ENCODE measurements at regions not wholly inside any gene's neighbourhood (a gene's known extent, or its start where the extent isn't known, plus 50 kb on each side); places are given as distances from the start of the nearest gene placed in this dataset.
A peak's percentile ranks its signal among the peaks of the same experiment; 100 is the strongest.

DNA sequence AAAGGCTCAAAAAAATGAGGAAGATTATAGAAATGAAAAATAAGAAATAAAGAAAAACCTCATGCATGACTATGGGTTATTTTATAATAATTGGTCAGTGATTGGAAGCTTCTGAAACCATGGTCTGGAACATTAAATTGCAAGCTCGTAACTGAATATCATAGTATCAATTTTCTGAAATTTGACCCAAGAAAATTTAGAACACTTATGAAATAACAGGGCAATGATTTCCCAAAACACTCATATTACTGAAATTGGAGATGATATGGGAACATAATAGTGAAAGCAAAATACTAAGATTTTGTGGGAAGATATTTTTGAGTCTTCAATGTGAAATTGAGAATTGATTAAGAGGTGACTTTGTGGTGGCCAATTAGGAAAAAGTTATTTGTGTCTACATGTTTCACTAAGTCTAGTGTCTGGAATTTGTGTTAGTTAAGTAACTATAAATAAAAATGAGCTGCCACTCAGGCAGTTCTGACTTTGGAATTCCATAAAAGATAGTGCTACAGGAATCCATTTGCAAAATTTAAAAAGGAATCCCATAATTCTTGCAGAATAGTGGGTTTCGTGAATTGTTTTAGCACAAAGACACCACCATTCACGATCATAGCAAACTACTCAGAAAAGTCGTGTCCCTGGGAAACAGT, 603.0 kb downstream of the LMO7 start:
- ATAC-seq = peak; percentile 64
- intact Hi-C loops (cut with DNase I) = loop anchor here (10.0 kb wide), 1 partner anchor 56 kb away; no protein-coding TSS in a partner anchor

DNA sequence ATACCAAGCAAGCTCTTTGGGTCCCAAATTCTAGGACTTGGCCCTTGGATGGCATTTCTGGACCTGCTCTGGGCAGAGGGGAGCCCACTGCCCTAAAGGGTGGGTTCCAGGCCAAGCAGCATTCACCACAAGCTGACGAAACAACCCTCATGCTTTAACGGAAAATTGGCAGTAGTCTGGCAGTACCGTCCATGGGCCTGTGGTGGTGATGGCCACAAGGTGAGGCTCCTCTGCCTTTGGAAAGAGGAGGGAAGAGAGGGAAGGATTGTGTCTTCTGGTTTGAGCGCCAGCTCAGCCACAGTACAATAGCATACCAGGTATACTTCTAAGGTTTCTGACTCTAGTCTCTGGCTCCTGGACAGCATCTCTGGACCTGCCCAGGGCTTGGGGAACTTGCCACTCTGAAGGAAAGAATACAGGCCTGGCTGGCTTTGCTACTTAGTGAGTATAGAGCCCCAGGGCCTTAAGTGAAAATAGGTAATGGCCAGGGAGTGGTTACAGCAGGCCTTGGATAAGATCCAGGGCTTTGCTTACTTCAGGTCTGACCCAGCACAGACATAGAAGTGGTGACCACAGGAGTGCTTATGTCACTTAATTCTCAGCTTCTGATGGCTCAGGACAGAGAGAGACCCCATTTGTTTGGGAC, 595.5 kb downstream of the LMO7 start:
- no peak for ATAC-seq
- no peak for DNase-seq (ENCODE audit: missing footprints)
- intact Hi-C loops (cut with DNase I) = loop anchor here (10.0 kb wide), 1 partner anchor 63 kb away; no protein-coding TSS in a partner anchor

More for the DNA sequence above, 603.0 kb downstream of the LMO7 start:
- DNase-seq (ENCODE audit: missing footprints) = no peak

DNA sequence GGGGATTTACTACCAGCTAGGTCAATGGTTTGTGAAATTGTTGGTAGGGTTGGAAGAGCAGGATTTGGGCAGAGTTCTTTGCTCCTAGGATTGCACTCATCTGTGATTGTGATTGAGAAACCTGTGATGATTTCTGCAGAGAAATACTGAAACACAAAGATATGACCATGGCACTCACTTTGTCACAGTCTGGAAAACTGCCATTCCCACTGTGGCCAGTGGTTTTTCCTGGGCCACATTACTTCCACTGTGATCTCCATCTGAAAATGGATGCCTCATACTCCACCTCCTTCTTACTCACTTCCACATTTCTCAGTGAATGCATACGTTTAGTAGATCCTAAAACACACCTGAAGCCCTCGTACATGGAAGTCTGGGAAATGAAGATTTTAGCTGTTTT, 593.2 kb downstream of the LMO7 start:
- intact Hi-C loops (cut with DNase I) = no loop called here
- DNase-seq (ENCODE audit: missing footprints) (no peak), ATAC-seq (no peak)

DNA sequence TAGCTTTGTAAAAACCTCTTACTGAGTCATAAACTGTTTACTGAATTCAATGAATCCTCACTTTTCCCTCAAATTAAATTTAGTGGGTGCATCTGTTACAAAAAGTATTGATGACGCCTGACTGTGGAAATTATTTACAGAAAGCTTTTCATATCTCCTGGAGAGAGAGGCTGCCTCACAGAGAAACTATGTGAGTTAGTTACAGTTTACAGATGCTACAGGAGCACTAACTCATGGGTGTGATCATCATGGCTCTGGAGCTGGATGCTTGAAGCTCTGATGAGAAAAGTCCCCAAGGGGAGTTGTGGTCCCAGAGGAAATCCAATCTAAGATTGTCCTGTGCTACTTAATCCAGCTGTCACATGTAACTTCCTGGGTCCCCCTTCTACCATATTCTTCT, 590.8 kb downstream of the LMO7 start:
- DNase-seq (ENCODE audit: missing footprints) (no peak), ATAC-seq (no peak)
- intact Hi-C loops (cut with DNase I) = no loop called here

DNA sequence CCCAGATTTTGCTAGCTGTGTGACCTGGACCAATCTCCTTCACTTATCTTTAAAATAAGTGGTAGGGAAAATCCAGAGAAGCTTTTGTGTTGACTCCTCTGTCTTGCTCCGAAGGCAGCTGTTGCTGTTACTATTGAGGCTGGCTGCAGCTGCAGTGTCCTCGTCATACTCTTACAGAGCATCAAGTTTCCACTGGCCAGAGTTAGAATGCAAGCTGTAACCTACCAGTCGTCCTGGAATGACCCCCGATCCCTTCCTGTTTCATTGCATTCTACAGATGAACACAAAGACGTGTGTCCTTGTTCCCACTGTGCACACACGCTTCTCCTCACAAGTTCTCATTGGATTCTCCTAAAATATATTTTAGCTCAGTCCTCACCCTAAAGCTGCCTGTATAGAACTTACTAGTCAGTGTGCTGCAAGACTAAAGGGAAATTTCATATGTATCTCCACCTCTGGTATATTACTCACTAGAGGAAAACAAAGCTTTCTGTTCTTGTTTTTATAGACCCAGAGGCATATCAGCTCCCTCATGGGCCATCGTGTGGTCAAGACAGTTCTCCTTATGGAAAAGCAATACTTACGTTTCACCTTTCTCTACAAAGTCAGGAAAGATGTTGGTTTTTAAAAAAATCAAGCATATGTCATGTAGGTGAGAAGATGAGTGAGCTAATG, 589.8 kb downstream of the LMO7 start:
- DNase-seq (ENCODE audit: missing footprints) = peak; percentile 69
- peak; percentile 94 for ATAC-seq
- intact Hi-C loops (cut with DNase I) = no loop called here

DNA sequence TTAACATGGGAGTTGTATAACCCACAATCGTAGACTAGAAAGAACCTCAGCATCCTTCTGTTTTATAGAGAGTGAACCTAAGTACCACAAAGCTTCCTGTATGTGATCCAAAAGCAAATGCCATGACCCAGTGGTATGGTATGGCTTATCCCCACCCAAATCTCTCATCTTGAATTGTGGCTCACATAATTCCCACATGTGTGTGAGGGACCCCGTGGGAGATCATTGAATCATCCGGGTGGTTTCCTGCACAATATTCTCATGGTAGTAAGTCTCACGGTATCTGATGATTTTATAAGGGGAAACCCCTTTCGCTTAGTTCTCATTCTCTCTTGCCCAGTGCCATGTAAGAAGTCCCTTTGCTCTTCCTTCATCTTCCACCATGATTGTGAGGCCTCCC, 587.9 kb downstream of the LMO7 start:
- ATAC-seq = no peak
- DNase-seq (ENCODE audit: missing footprints) = no peak
- intact Hi-C loops (cut with DNase I) = loop anchor here (5.0 kb wide), 1 partner anchor 248 kb away; no protein-coding TSS in a partner anchor

DNA sequence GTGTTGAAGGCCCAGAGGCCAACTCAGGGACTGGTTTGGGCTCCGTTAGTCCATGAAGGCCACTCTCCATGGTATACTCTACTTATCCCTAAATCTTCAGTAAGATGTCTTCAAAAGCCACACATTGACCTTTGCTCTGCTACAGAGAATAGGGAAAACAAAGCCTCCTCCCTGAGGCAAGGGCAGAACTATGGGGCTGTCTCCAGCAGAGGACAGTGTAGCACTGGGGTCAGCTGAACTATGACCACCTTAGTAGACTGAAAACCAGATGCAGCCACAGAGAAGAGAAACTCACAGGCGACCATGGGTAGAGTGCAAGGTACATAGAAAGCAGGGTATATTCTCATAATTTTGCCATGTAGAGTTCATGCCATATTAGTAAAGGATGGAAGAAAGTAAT, 587.4 kb downstream of the LMO7 start:
- intact Hi-C loops (cut with DNase I) = loop anchor here (5.0 kb wide), 1 partner anchor 249 kb away; no protein-coding TSS in a partner anchor
- no peak for DNase-seq (ENCODE audit: missing footprints)
- peak; percentile 36 for ATAC-seq

DNA sequence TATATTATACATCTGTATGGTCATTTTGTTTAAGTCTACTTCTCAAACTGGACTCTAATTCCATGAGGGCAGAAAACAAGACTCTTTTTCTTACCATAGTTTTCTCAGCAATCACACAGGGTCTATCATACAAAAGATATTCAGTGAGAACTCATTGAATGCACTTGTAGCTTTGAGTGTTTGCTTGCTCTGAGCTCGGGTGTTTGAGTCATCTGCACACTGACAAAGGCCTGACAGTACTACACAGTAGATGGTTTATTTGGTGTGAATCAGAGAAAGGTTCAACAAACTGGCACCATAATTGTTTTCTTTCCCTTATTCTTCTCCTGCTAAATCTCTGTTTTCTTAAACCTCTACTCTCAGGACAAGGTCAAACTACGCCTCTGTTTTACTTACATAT, 586.4 kb downstream of the LMO7 start:
- no peak for DNase-seq (ENCODE audit: missing footprints)
- no peak for ATAC-seq
- intact Hi-C loops (cut with DNase I) = loop anchor here (5.0 kb wide), 1 partner anchor 250 kb away; no protein-coding TSS in a partner anchor

DNA sequence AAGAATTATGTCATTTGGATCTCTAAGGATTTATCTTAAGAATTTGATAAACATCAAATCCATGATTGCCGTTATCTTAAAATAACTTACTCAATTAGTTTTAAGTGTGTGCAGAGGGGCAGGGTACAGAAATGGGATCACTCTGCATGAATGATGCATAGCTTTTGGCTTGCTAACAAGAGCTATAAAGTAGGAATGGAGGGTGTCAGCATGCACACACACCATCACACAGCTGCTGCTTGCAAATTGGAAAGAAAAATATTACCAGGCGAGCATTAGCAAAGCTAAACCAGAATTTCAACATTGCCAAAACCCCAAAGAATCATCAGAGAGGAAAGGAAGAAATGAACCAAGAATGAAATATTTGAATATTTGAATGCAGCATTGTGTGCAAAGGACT, 580.6 kb downstream of the LMO7 start:
- DNase-seq (ENCODE audit: missing footprints) (no peak), ATAC-seq (no peak)
- intact Hi-C loops (cut with DNase I) = no loop called here

DNA sequence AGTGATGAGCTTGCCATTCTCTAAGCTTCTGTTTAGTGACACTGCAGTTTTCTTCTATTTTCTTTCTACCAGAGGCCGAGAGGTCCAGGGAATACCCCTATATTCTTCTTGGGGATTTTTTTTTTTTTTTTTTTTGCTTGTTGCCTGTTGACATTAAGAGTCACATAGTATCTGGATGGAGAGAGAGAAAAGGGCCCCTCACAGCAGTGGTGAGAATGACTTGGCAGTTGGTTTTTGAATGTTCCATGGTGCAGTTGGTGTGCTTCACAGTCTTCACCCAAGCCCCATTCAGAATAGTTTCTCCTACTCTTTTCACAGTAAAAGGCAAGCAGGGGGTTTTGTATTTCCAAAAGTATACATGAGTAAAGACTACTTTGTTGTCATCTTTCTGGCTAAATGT, 577.9 kb downstream of the LMO7 start:
- ATAC-seq (no peak), DNase-seq (ENCODE audit: missing footprints) (no peak)
- intact Hi-C loops (cut with DNase I) = no loop called here

DNA sequence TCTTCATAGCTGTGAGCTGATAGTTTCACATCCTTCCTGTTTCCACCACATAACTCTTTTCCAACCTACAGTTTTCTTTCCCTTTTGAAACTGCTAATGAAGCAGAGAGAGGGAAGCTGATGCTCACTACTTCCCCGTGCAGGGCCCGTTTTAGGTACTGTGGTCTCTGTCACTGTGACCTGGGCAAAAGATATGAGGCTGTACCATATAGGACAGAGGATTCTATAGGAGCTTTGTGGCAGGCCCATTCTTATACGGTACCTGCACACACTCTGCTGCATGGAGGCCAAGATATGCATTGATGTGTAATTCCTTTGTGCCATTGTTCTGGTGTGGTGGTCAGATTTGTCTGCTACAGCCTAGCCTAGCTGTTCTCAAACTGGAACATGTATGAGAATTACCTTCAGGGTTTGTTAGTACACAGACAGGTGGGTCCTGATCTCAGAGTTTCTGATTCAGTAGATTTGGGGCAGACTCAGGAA, 577.3 kb downstream of the LMO7 start:
- intact Hi-C loops (cut with DNase I) = no loop called here
- DNase-seq (ENCODE audit: missing footprints) (no peak), ATAC-seq (no peak)

DNA sequence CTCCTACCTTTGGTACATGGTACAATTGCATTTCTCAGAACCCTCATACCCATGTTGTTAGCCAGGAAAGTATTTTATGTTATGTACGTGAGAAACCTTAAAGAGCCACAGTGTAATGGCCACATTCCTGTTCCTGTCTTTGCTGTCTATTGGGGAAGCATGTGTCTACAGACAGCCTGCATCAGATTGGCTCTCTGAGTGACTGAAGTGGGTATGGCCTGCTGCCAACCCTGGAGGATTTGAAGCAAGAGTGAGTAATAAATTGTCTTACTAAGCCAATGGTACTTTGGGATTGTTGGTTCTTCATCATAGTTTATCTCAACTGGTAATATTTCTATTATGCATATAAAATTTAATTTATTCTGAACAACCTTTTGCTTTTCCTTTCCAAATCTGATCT, 574.1 kb downstream of the LMO7 start:
- intact Hi-C loops (cut with DNase I) = no loop called here
- peak; percentile 43 for DNase-seq (ENCODE audit: missing footprints)
- ATAC-seq = no peak

DNA sequence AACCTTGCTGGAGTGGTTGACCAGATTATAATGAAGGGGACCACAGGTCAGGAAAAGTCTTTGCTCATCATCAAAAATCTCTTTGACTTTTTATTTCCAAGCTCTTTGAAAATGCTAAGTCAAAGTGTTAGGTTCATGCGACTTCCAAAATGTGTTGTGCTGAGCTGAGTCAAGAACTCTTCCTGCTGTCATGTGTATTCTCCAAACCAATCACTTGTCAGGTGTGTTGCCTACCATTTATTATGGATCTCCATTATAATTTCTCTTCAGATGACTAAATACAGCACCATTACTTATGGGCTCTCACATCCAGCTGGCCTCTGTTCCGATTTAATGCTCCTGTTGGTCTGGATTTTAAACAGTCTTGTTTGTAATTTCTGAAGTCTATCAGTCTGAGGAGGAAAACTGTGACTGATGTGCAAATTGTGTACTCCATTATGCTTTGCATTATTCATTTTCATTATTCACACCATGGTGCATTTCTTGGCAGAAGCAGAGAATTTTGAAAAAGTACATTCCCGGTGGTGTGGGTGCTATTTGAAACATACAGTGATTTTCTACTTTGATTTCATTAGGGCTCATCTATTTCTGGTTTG, 562.5 kb downstream of the LMO7 start:
- intact Hi-C loops (cut with DNase I) = no loop called here
- no peak for ATAC-seq
- DNase-seq (ENCODE audit: missing footprints) = no peak

DNA sequence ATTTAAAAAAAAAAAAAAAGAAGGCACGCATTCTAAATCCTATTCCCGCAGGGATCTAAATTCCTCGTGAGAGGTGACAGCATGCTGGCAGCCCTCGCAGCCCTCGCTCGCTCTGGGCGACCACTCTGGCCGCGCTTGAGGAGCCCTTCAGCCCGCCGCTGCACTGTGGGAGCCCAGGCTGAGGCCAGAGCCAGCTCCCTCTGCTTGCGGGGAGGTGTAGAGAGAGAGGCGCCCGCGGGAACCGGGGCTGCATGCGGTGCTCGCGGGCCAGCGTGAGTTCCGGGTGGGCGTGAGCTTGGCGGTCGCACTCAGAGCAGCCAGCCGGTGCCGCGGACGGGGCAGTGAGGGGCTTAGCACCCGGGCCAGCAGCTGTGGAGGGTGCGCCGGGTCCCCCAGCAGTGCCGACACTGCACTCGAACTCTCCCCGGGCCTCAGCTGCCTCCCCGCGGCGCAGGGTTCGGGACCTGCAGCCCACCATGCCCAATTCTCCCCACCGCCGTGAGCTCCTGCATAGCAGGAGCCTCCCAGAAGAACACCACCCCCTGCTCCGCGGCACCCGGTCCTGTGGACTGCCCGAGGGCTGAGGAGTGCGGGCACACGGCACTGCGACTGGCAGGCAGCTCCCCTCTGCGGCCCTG, 553.9 kb downstream of the LMO7 start:
- DNase-seq (ENCODE audit: missing footprints) (no peak), ATAC-seq (no peak)
- intact Hi-C loops (cut with DNase I) = no loop called here

DNA sequence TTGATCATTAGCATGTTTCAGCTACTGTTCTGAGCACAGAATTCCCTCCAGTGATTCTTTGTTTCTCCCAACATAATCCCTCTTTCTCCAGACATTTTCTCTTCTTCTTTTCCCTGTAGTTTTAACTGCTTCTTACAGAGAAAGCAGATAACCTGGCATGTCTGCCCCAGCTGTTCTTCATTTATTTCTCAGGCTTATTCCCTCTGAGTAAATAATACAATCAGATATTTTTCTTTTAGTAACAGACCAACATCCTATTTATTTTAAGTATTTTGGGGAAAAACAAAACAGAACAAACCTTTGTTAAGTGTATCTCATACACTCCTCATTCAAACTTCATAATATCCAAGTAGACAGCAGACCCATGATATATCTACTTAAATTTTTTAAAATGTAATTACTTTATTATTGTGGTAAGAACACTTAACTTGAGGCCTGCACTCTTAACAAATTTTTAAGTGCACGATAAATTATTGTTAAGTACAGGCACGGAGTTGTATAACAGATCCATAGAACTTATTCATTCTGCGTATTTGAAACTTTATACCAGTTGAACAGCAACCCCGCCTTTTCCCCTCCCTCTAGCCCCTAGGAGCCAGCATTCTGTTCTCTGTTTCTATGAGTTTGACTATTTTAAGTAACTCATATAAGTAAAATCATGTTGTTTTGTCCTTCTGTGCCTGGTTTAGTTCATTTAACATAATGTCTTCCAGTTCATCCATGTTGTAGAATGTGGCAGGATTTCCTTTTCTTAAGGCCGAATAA, 540.0 kb downstream of the LMO7 start:
- DNase-seq (ENCODE audit: missing footprints) (no peak), ATAC-seq (no peak)
- intact Hi-C loops (cut with DNase I) = no loop called here

DNA sequence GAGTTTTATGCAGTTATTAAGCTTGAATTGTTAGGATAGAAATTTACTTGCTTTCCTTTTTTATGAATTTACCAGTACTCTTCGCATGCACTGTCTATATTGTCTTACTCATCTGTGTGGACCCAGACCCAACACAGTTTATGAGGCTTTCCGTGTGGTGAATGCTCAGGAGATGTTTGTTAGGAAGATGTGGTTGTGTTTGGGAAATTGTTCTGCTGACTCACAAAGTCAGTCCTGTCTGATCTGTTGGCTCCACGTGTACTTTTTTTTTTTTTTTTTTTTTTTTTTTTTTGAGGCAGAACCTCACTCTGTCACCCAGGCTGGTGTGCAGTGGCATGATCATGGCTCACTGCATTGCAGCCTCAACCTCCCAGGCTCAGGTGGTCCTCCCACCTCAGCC, 532.5 kb downstream of the LMO7 start:
- no peak for ATAC-seq
- intact Hi-C loops (cut with DNase I) = no loop called here

DNA sequence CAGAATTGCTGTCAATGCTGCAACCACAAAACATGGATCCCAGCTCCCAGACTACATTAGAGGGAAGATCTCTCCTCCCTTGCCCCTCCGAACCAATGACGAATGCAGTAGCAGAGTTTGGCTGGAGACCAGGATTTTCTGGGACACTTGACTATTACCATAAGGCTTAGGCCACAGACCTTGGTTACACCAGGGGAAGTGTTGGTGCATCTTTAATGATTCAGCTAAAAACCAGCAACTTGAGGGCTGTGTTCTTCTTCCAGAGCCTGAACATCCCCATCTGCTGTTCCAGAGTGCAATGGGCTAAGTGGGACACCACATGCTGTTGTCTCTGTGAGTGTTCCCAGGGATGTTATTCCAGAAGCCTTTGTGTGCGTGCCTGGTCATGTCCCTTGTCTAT, 528.2 kb downstream of the LMO7 start:
- ATAC-seq = no peak
- DNase-seq (ENCODE audit: missing footprints) = no peak

More for the DNA sequence above, 532.5 kb downstream of the LMO7 start:
- no peak for DNase-seq (ENCODE audit: missing footprints)

DNA sequence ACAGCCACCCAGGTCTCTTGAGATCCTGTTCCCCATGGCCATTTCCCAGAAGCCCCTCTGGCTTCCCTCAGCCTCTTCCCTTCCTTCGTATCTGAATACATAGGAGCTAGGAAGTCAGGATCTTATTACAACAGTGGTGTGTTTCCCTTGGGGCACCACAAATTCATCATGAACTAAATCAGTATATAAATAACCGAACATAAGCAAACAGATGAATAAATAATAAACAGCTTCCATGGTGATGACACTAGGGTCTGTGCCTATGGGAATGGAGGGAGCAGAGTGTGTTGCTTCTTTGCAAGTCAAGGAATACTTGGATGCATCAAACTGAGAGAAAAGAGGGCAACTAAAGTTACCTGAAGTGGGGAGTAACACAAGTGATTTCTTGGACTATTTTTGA, 527.6 kb downstream of the LMO7 start:
- intact Hi-C loops (cut with DNase I) = loop anchor here (1.0 kb wide), 1 partner anchor 16 kb away; no protein-coding TSS in a partner anchor
- DNase-seq (ENCODE audit: missing footprints) (no peak), ATAC-seq (no peak)

More for the DNA sequence above, 528.2 kb downstream of the LMO7 start:
- intact Hi-C loops (cut with DNase I) = no loop called here

Data from Right ventricle myocardium inferior (tissue), 1 donor.